Thyroid gland (tissue), 4 donors: ENCODE measurements at regions not wholly inside any gene's neighbourhood (a gene's known extent, or its start where the extent isn't known, plus 50 kb on each side); places are given as distances from the start of the nearest gene placed in this dataset.

ENCODE experiments used
- DNase-seq, 2 donors: peaks; one replicate each; pipeline ENCODE4 v3.0.0-alpha.2; 2019
- H3K27ac ChIP-seq, 3 donors: fragments of 200-600 bp; sonication (generic); 1 replicate in 2 of 3; 2 replicates in 1 of 3; pipeline ENCODE4 v1.5.1; 2016 to 2019; ENCODE audit warnings: mild to moderate bottlenecking in 1 of 3, moderate library complexity in 1 of 3
- H3K27me3 ChIP-seq: fragments of 200-600 bp; sonication (generic); one replicate; pipeline ENCODE4 v1.5.1; 2019
- H3K36me3 ChIP-seq, 2 donors: fragments of 200-600 bp; sonication (generic); one replicate each; pipeline ENCODE4 v1.5.1; 2016 to 2019
- H3K4me1 ChIP-seq, 2 donors: fragments of 200-600 bp; sonication (generic); one replicate each; pipeline ENCODE4 v1.5.1; 2017 to 2019
- H3K4me3 ChIP-seq, 3 donors: fragments of 200-600 bp; sonication (generic); replicated peaks in 1 of 3; 1 replicate in 2 of 3; 2 replicates in 1 of 3; pipeline ENCODE4 v1.5.1; 2016; ENCODE audit warnings: mild to moderate bottlenecking in 1 of 3
- H3K9me3 ChIP-seq: fragments of 200-600 bp; sonication (generic); one replicate; pipeline ENCODE4 v1.5.1; 2017
- POLR2A ChIP-seq, 2 donors: fragments of 450-650 bp; IDR thresholded peaks; one replicate each; pipeline ENCODE4 v1.6.1; 2017; ENCODE audit warnings: antibody characterized with exemption in 2 of 2, mild to moderate bottlenecking in 2 of 2, moderate library complexity in 1 of 2
- WGBS, 2 donors: methylation state at CpG; one replicate each; pipeline ENCODE4 v1.1.5; 2017; 5-methylcytosine and 5-hydroxymethylcytosine counted together
- intact Hi-C: fragments of 100-400 bp; cut with DNase I; formaldehyde crosslinking; loops from one replicate; pipeline ENCODE4 v1.15.1; 2023
- TF ChIP-seq, protein P1 (sequence below), 6 experiments: fragments of 200-600 bp in 3 of 6; fragments of 450-650 bp in 3 of 6; sonication (generic) in 3 of 6; IDR thresholded peaks; one replicate each; pipeline ENCODE4 v1.5.1; 2016 to 2019; ENCODE audit warnings: antibody characterized with exemption in 6 of 6, mild to moderate bottlenecking in 2 of 6, inconsistent platforms in 1 of 6, moderate library complexity in 1 of 6

DNA sequence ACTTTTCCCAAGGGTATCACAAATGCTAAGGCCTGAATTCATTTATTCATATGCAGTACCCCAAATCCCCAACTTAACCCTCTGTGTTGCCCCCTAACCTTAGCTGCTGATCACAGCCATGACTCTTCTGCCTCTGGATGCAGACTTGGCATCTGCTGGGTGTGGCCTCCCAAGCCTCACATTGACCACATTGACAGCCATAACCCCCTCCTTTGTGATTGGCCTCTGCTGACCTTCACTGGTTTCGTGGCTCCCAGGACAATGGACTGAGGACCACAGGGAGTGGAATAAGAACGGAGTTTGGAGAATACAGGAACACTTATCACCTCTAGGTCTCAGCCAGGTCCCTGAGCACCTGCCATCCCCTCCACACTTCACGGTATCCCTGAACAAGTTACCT is 123.6 kb upstream of the CPEB2 start:
- intact Hi-C loops, result no loop called here
- no peaks in the 10 kb centered on the region for H3K27me3 ChIP-seq
- no peak overlapping the region for H3K4me3 ChIP-seq
- no peak overlapping the region for H3K27ac ChIP-seq
- H3K36me3 ChIP-seq, result no peaks in the 10 kb centered on the region
- TF ChIP-seq, protein P1, sequence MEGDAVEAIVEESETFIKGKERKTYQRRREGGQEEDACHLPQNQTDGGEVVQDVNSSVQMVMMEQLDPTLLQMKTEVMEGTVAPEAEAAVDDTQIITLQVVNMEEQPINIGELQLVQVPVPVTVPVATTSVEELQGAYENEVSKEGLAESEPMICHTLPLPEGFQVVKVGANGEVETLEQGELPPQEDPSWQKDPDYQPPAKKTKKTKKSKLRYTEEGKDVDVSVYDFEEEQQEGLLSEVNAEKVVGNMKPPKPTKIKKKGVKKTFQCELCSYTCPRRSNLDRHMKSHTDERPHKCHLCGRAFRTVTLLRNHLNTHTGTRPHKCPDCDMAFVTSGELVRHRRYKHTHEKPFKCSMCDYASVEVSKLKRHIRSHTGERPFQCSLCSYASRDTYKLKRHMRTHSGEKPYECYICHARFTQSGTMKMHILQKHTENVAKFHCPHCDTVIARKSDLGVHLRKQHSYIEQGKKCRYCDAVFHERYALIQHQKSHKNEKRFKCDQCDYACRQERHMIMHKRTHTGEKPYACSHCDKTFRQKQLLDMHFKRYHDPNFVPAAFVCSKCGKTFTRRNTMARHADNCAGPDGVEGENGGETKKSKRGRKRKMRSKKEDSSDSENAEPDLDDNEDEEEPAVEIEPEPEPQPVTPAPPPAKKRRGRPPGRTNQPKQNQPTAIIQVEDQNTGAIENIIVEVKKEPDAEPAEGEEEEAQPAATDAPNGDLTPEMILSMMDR (IDR thresholded peaks at IDR 0.05), result no peak
- TF ChIP-seq POLR2A (IDR thresholded peaks at IDR 0.05), result no peak
- 78 to 91% methylated on average over 3 of the region's 3 CpGs for WGBS, 2 donors
- DNase-seq, result no peak
- no peaks in the 10 kb centered on the region for H3K4me1 ChIP-seq
- no peaks in the 10 kb centered on the region for H3K9me3 ChIP-seq

DNA sequence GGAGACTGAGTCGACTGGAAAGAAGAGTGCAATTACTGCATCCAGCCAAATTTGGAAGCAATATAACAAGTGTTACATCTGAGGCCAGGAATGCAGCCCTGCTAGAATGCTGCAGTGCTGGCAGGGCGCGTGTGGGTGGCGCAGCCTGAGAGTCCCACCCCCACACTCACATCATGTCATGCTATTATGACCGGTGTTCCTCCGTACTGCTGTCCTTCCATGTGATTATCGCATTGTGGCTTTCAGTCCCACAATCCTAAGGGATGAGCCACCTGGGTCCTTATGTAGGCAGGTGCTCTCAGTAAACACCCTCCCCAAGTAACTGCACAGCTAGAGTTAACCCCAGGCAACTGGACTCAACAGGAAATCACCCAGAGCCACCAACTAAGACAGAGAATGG is 122.6 kb upstream of the CPEB2 start:
- Histone ChIP-seq H3K27ac (no peak overlapping the region), H3K9me3 (no peaks in the 10 kb centered on the region), H3K4me3 (no peak overlapping the region), H3K4me1 (no peaks in the 10 kb centered on the region), H3K36me3 (no peaks in the 10 kb centered on the region), H3K27me3 (no peaks in the 10 kb centered on the region)
- no peak for DNase-seq
- 82 to 88% methylated on average over 1 to 6 of the region's 7 CpGs for WGBS, 2 donors
- TF ChIP-seq, protein P1 (IDR thresholded peaks at IDR 0.05), result no peak
- no peak for TF ChIP-seq POLR2A (IDR thresholded peaks at IDR 0.05)
- intact Hi-C loops, result no loop called here

DNA sequence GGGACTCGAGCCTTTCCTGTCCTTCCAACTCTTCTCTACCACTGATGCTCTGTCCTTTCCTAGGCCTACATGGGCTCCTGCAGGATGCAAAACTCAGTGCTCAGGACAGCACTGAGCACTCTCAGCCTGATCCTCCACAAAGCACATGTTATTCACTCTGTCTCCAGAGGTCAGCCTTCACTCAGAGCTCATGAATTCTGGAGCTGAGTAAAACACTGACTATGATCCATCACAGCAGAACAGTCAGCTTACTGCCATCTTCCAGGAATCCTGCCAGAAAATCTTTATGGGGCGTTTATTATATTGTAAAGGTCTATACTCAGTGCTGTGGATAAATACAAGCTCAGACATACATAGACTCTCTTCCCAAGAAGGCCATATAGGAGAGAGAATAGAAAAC is 121.5 kb upstream of the CPEB2 start:
- 66 to 82% methylated on average over 2 of the region's 2 CpGs for WGBS, 2 donors
- intact Hi-C loops, result no loop called here
- Histone ChIP-seq H3K27ac (no peak overlapping the region), H3K36me3 (no peaks in the 10 kb centered on the region), H3K4me3 (no peak overlapping the region), H3K27me3 (no peaks in the 10 kb centered on the region), H3K9me3 (no peaks in the 10 kb centered on the region), H3K4me1 (no peaks in the 10 kb centered on the region)
- no peak for DNase-seq
- TF ChIP-seq POLR2A (IDR thresholded peaks at IDR 0.05), result no peak
- TF ChIP-seq, protein P1 (IDR thresholded peaks at IDR 0.05), result no peak

DNA sequence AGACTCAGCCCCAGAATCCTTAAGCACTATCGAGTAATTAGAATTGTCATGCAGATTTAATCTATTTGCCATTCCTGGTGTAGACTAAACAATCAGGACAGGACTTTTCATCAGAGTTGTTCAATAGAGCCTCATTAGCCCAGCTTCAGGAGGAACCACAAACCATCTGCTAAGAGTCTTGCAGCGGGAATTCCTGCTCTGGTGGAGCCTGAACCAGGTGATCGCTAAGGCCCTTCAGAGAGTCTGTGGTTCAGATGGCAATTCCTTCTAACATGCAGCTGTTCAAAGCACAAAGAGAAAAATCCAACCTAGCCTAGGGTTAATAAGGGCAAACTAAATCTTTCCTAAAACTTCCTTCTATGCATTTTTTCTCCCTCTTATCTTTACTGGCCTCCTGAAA is 119.1 kb upstream of the CPEB2 start:
- Histone ChIP-seq H3K9me3 (no peaks in the 10 kb centered on the region), H3K4me1 (no peaks in the 10 kb centered on the region), H3K4me3 (no peak overlapping the region), H3K27ac (no peak overlapping the region), H3K36me3 (no peaks in the 10 kb centered on the region), H3K27me3 (no peaks in the 10 kb centered on the region)
- WGBS, 2 donors, result 86 to 89% methylated on average over 3 of the region's 3 CpGs
- TF ChIP-seq, protein P1 (IDR thresholded peaks at IDR 0.05), result no peak
- DNase-seq, result no peak
- intact Hi-C loops, result no loop called here

DNA sequence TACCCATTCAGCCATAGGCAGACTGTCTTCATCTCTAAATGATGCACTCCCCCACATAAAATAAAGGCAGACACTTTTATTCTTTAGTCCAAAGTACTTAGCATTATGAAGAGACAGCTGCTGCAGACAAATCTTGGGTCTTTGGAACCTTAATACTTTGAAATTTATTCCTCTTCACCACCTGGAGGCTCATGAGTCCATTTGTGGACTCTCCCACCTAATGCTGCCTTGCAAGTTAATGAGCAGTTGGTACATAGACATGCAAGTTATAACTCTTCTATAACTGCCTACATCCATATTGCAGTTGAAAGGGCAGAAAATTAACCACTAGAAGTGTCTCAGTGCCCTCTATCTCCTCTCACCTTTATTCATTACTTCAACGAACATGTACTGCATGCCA is 118.6 kb upstream of the CPEB2 start:
- TF ChIP-seq, protein P1 (IDR thresholded peaks at IDR 0.05), result no peak
- TF ChIP-seq POLR2A (IDR thresholded peaks at IDR 0.05), result no peak
- no peaks in the 10 kb centered on the region for H3K4me1 ChIP-seq
- H3K27me3 ChIP-seq, result no peaks in the 10 kb centered on the region
- no peaks in the 10 kb centered on the region for H3K36me3 ChIP-seq
- 75 to 91% methylated on average over 1 of the region's 1 CpG for WGBS, 2 donors
- intact Hi-C loops, result no loop called here
- H3K27ac ChIP-seq, result no peak overlapping the region
- H3K4me3 ChIP-seq, result no peak overlapping the region
- no peak for DNase-seq
- no peaks in the 10 kb centered on the region for H3K9me3 ChIP-seq
